ENCODE measurements at regions not wholly inside any gene's neighbourhood (a gene's known extent, or its start where the extent isn't known, plus 50 kb on each side); places are given as distances from the start of the nearest gene placed in this dataset.

DNA sequence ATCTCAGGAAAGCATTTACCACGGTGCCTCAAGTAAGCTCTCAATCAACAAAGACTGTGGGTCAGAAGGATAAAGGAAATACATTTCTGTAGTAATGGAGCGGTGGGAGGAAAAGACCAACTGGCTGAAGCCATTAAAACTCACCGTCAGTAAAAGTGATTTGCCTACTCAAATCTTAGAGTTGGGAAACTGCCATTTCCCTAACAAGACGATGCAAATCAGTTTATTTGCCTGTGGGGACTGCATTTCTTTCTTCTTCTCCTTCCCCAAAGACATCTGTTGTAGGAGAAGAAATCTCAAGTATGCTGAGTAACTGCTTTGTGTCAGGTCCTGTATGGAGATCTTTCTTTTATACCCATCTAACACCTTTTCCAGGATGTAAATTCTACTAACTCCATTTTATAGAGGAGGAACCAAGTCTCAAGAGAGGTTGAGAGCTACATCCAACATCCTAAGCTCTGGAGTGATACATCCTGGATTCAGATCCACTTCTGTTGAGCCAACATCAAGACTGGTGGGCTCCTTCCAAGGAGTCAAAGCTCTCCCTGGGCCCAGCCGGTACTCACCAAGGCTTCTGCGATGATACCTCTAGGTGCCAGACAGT, 219.3 kb upstream of the FGGY start:
- TF ChIP-seq POLR2A (IDR thresholded peaks at IDR 0.05) (no peak), CTCF (IDR thresholded peaks at IDR 0.05) (no peak)

Data from tibial nerve (tissue), 3 donors.